A673 (cell line): ENCODE measurements at regions not wholly inside any gene's neighbourhood (a gene's known extent, or its start where the extent isn't known, plus 50 kb on each side); places are given as distances from the start of the nearest gene placed in this dataset.

Experiments used
- BruUV-seq: library from RNA; stranded (reverse); fragments of 400-500 nt; replicated peaks from 2 replicates; lab custom pipeline; 2021; lab: Mats Ljungman, UMichigan
- CTCF ChIA-PET: fragments of 300-600 bp; sonication (Branson Sonifier 250); formaldehyde crosslinking; loops from one replicate; lab custom pipeline; 2022; ENCODE audit warnings: antibody characterized with exemption; lab: Charles Lee
- POLR2A ChIA-PET: fragments of 300-600 bp; sonication (Branson Sonifier 250); formaldehyde crosslinking; loops from one replicate; lab custom pipeline; 2022; ENCODE audit warnings: antibody characterized with exemption; ENCODE audit not compliant: low non-redundant PET; lab: Charles Lee
- DNase-seq: peaks from one replicate; pipeline ENCODE4 v3.0.0-alpha.2; 2015; ENCODE audit warnings: low spot score
- H3K27ac ChIP-seq: fragments of 200-600 bp; sonication (generic); 2 replicates; pipeline ENCODE4 v1.5.1; 2016; ENCODE audit warnings: mixed run types, low read depth, mild to moderate bottlenecking, mixed read lengths, antibody characterized with exemption, low read length; ENCODE audit not compliant: poor library complexity, severe bottlenecking
- H3K27me3 ChIP-seq: fragments of 200-600 bp; sonication (generic); replicated peaks from 2 replicates; pipeline ENCODE4 v1.6.1; 2017; ENCODE audit warnings: mixed run types, low read depth, mild to moderate bottlenecking, mixed read lengths, antibody characterized with exemption, low read length; ENCODE audit not compliant: insufficient read depth, poor library complexity
- H3K36me3 ChIP-seq: fragments of 200-600 bp; sonication (generic); 2 replicates; pipeline ENCODE4 v1.6.1; 2016; ENCODE audit warnings: mixed run types, mild to moderate bottlenecking, mixed read lengths, antibody characterized with exemption, low read length; ENCODE audit not compliant: insufficient read depth, poor library complexity, severe bottlenecking
- H3K4me1 ChIP-seq: fragments of 200-600 bp; sonication (generic); 2 replicates; pipeline ENCODE4 v1.6.1; 2017; ENCODE audit warnings: mixed run types, mild to moderate bottlenecking, mixed read lengths, antibody characterized with exemption, low read length; ENCODE audit not compliant: insufficient read depth, poor library complexity, severe bottlenecking
- H3K4me3 ChIP-seq: fragments of 200-600 bp; sonication (generic); 2 replicates; pipeline ENCODE4 v1.5.1; 2016; ENCODE audit warnings: low read depth, mixed run types, mild to moderate bottlenecking, mixed read lengths, low read length; ENCODE audit not compliant: poor library complexity, severe bottlenecking
- H3K9me3 ChIP-seq: fragments of 200-600 bp; sonication (generic); 2 replicates; pipeline ENCODE4 v1.6.1; 2016; ENCODE audit warnings: mixed run types, low read depth, mild to moderate bottlenecking, mixed read lengths, antibody characterized with exemption, low read length; ENCODE audit not compliant: poor library complexity, severe bottlenecking
- CTCF ChIP-seq: fragments of 300-800, 200-600 bp; sonication (generic); conservative IDR thresholded peaks from 2 replicates; pipeline ENCODE4 v1.5.1; 2017; ENCODE audit warnings: low read depth, mild to moderate bottlenecking, antibody characterized with exemption, low read length, moderate library complexity, mixed read lengths
- EZH2 ChIP-seq: fragments of 200-600 bp; sonication (generic); IDR thresholded peaks from 2 replicates; pipeline ENCODE4 v1.6.1; 2017; ENCODE audit warnings: borderline replicate concordance, low read depth, mild to moderate bottlenecking, mixed read lengths, antibody characterized with exemption, low read length; ENCODE audit not compliant: poor library complexity, severe bottlenecking
- intact Hi-C: fragments of 100-400 bp; cut with micrococcal nuclease; formaldehyde crosslinking; loops from one replicate; pipeline ENCODE4 v1.10.0; 2022; ENCODE audit not compliant: unreplicated experiment

- Histone ChIP-seq H3K9me3 (no peaks in the 10 kb centered on the region), H3K4me1 (no peaks in the 10 kb centered on the region), H3K27me3 (no peaks in the 10 kb centered on the region), H3K36me3 (no peaks in the 10 kb centered on the region), H3K27ac (no peak overlapping the region), H3K4me3 (no peak overlapping the region)
- TF ChIP-seq EZH2: no peak
- TF ChIP-seq CTCF: no peak
- intact Hi-C loops: no loop called here
- ChIA-PET CTCF (no interaction called here), POLR2A (no interaction called here)
- no peak for DNase-seq
- no TSS peak for BruUV-seq
These were observed 102.1 kb downstream of the SHCBP1 start for GRCh38 chr16:46519063-46519462.

GRCh38 chr16:46496701-46497100, 124.5 kb downstream of the SHCBP1 start:
- no peak for DNase-seq
- no peak overlapping the region for H3K27ac ChIP-seq
- intact Hi-C loops: no loop called here
- POLR2A ChIA-PET: no interaction called here
- H3K4me1 ChIP-seq: no peaks in the 10 kb centered on the region
- peaks cover 2% of the 10 kb centered on the region for H3K9me3 ChIP-seq
- H3K36me3 ChIP-seq: no peaks in the 10 kb centered on the region
- H3K27me3 ChIP-seq: no peaks in the 10 kb centered on the region
- H3K4me3 ChIP-seq: no peak overlapping the region
- CTCF ChIA-PET: no interaction called here
- BruUV-seq: no TSS peak
- TF ChIP-seq EZH2 (no peak), CTCF (no peak)

- H3K36me3 ChIP-seq: no peaks in the 10 kb centered on the region
- no peak overlapping the region for H3K4me3 ChIP-seq
- peaks cover 8% of the 10 kb centered on the region for H3K9me3 ChIP-seq
- BruUV-seq: no TSS peak
- no peaks in the 10 kb centered on the region for H3K4me1 ChIP-seq
- H3K27me3 ChIP-seq: no peaks in the 10 kb centered on the region
- intact Hi-C loops: no loop called here
- H3K27ac ChIP-seq: no peak overlapping the region
- DNase-seq: no peak
- ChIA-PET CTCF (no interaction called here), POLR2A (no interaction called here)
- TF ChIP-seq CTCF (no peak), EZH2 (no peak)
These were observed 138.3 kb downstream of the SHCBP1 start for GRCh38 chr16:46482895-46483294.
